ENCODE measurements at regions not wholly inside any gene's neighbourhood (a gene's known extent, or its start where the extent isn't known, plus 50 kb on each side); places are given as distances from the start of the nearest gene placed in this dataset.

- Histone ChIP-seq H3K36me3 (no peaks in the 10 kb centered on the region), H3K4me1 (no peaks in the 10 kb centered on the region), H3K27ac (no peak overlapping the region), H3K9me3 (no peaks in the 10 kb centered on the region), H3K4me3 (no peak overlapping the region), H3K27me3 (no peaks in the 10 kb centered on the region)
- no peak for TF ChIP-seq POLR2A (IDR thresholded peaks at IDR 0.05)
- TF ChIP-seq, protein P1, sequence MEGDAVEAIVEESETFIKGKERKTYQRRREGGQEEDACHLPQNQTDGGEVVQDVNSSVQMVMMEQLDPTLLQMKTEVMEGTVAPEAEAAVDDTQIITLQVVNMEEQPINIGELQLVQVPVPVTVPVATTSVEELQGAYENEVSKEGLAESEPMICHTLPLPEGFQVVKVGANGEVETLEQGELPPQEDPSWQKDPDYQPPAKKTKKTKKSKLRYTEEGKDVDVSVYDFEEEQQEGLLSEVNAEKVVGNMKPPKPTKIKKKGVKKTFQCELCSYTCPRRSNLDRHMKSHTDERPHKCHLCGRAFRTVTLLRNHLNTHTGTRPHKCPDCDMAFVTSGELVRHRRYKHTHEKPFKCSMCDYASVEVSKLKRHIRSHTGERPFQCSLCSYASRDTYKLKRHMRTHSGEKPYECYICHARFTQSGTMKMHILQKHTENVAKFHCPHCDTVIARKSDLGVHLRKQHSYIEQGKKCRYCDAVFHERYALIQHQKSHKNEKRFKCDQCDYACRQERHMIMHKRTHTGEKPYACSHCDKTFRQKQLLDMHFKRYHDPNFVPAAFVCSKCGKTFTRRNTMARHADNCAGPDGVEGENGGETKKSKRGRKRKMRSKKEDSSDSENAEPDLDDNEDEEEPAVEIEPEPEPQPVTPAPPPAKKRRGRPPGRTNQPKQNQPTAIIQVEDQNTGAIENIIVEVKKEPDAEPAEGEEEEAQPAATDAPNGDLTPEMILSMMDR (IDR thresholded peaks at IDR 0.05 in 4 of 5, conservative IDR thresholded peaks at IDR 0.05 in 1 of 5), result no peak
- DNase-seq (no peak), ATAC-seq (no peak)
- intact Hi-C loops (cut with DNase I; ENCODE audit: low total_unique reads) (no loop called here), in situ Hi-C loops (cut with MboI; ENCODE audit: low sequenced_read_pairs in 4 of 4) (no loop called here)
Observed at GRCh38 chr7:145143685-145144084, 307.8 kb upstream of the TPK1 start.

GRCh38 chr7:145134377-145134776 lies 298.5 kb upstream of the TPK1 start:
- Histone ChIP-seq H3K4me3 (no peak overlapping the region), H3K27me3 (no peaks in the 10 kb centered on the region), H3K36me3 (no peaks in the 10 kb centered on the region), H3K9me3 (no peaks in the 10 kb centered on the region), H3K27ac (no peak overlapping the region), H3K4me1 (no peaks in the 10 kb centered on the region)
- in situ Hi-C loops (cut with MboI; ENCODE audit: low sequenced_read_pairs in 4 of 4), result no loop called here
- no peak for DNase-seq
- TF ChIP-seq, protein P1 (IDR thresholded peaks at IDR 0.05 in 4 of 5, conservative IDR thresholded peaks at IDR 0.05 in 1 of 5), result no peak
- no peak for TF ChIP-seq POLR2A (IDR thresholded peaks at IDR 0.05)
- intact Hi-C loops (cut with DNase I; ENCODE audit: low total_unique reads), result no loop called here
- ATAC-seq, result no peak

GRCh38 chr7:145123502-145123901 lies 287.6 kb upstream of the TPK1 start:
- intact Hi-C loops (cut with DNase I; ENCODE audit: low total_unique reads), result no loop called here
- Histone ChIP-seq H3K4me1 (no peaks in the 10 kb centered on the region), H3K4me3 (no peak overlapping the region), H3K27me3 (no peaks in the 10 kb centered on the region), H3K9me3 (no peaks in the 10 kb centered on the region), H3K36me3 (no peaks in the 10 kb centered on the region), H3K27ac (no peak overlapping the region)
- DNase-seq (no peak), ATAC-seq (no peak)
- in situ Hi-C loops (cut with MboI; ENCODE audit: low sequenced_read_pairs in 4 of 4), result no loop called here
- TF ChIP-seq POLR2A (IDR thresholded peaks at IDR 0.05), result no peak
- TF ChIP-seq, protein P1 (IDR thresholded peaks at IDR 0.05 in 4 of 5, conservative IDR thresholded peaks at IDR 0.05 in 1 of 5), result no peak

DNA sequence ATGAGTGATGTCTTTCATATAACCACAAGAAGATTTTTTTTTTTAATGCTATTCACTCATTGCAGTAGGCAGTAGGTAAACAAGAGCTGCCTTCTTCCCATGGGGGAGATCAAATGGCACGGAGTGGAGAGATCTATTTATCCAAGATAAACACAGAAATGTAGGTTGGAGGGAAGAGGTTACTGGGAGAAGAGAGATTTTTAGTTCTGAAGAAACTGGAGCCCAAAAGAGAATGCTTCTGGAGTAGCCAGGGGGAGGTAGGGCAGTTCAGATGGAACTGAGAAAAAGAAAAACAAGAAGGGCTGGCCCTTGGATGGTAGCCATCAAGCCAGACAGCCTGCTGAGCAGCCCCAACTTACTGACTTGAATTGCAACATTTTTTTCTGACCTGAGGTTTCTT lies 270.1 kb upstream of the TPK1 start:
- intact Hi-C loops (cut with DNase I; ENCODE audit: low total_unique reads) (no loop called here), in situ Hi-C loops (cut with MboI; ENCODE audit: low sequenced_read_pairs in 4 of 4) (no loop called here)
- ATAC-seq (no peak), DNase-seq (no peak)
- Histone ChIP-seq H3K27ac (no peak overlapping the region), H3K36me3 (no peaks in the 10 kb centered on the region), H3K27me3 (no peaks in the 10 kb centered on the region), H3K9me3 (no peaks in the 10 kb centered on the region), H3K4me1 (no peaks in the 10 kb centered on the region), H3K4me3 (no peak overlapping the region)
- TF ChIP-seq POLR2A (IDR thresholded peaks at IDR 0.05), result no peak
- TF ChIP-seq, protein P1 (IDR thresholded peaks at IDR 0.05 in 4 of 5, conservative IDR thresholded peaks at IDR 0.05 in 1 of 5), result no peak

DNA sequence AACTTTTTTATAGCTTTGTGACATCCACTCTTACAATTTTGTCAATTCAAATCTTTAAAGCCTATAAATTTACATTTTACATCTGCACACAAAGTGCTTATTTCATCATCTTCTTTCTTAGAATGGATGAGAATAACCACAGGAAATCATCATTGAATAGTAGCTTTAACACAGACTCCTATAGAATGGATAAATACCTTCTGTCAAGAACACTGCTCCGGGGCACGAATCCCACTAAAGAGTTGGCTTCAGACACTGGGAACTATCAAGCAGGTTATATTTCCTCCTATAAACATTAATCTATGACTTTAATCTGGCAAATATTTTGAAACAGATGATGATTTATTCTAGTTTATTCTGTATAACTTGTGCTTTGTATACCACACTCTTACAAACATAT lies 269.7 kb upstream of the TPK1 start:
- no peak for DNase-seq
- TF ChIP-seq, protein P1 (IDR thresholded peaks at IDR 0.05 in 4 of 5, conservative IDR thresholded peaks at IDR 0.05 in 1 of 5), result no peak
- TF ChIP-seq POLR2A (IDR thresholded peaks at IDR 0.05), result no peak

More for the DNA sequence above, 269.7 kb upstream of the TPK1 start:
- H3K4me3 ChIP-seq, result no peak overlapping the region
- no peaks in the 10 kb centered on the region for H3K4me1 ChIP-seq
- no peak overlapping the region for H3K27ac ChIP-seq
- H3K9me3 ChIP-seq, result no peaks in the 10 kb centered on the region
- in situ Hi-C loops (cut with MboI; ENCODE audit: low sequenced_read_pairs in 4 of 4) (no loop called here), intact Hi-C loops (cut with DNase I; ENCODE audit: low total_unique reads) (no loop called here)
- no peaks in the 10 kb centered on the region for H3K36me3 ChIP-seq
- no peak for ATAC-seq
- H3K27me3 ChIP-seq, result no peaks in the 10 kb centered on the region
